ENCODE measurements at regions not wholly inside any gene's neighbourhood (a gene's known extent, or its start where the extent isn't known, plus 50 kb on each side); places are given as distances from the start of the nearest gene placed in this dataset.

DNA sequence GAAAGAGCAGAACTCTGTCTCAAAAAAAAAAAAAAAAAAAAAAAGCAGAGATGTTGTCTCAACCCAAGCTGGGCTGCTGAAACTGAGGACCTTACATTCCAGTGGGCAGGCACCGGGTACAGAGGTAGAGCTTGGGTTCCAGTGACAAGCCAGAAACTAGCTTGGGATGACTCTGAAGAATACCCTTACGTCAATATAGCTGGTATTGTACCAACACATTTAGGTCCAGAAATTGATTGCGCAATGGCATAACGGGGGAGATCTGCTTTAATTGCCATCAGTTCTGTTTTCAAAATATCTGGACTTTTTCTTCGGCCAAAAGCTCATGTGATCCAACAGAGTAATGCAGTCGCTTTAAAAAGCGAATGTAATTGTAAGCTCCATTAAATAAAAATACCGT, 103.1 kb upstream of the UBL3 start:
- TF ChIP-seq, protein P1, sequence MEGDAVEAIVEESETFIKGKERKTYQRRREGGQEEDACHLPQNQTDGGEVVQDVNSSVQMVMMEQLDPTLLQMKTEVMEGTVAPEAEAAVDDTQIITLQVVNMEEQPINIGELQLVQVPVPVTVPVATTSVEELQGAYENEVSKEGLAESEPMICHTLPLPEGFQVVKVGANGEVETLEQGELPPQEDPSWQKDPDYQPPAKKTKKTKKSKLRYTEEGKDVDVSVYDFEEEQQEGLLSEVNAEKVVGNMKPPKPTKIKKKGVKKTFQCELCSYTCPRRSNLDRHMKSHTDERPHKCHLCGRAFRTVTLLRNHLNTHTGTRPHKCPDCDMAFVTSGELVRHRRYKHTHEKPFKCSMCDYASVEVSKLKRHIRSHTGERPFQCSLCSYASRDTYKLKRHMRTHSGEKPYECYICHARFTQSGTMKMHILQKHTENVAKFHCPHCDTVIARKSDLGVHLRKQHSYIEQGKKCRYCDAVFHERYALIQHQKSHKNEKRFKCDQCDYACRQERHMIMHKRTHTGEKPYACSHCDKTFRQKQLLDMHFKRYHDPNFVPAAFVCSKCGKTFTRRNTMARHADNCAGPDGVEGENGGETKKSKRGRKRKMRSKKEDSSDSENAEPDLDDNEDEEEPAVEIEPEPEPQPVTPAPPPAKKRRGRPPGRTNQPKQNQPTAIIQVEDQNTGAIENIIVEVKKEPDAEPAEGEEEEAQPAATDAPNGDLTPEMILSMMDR (conservative IDR thresholded peaks at IDR 0.05) = no peak
- TF ChIP-seq EZH2 (IDR thresholded peaks at IDR 0.05; ENCODE audit: low read depth) = no peak

Data from PC-9 (cell line).